ENCODE measurements at regions not wholly inside any gene's neighbourhood (a gene's known extent, or its start where the extent isn't known, plus 50 kb on each side); places are given as distances from the start of the nearest gene placed in this dataset.

GRCh38 chr1:4088676-4089075 lies 188.6 kb upstream of the C1orf174 start:
- no peak for DNase-seq (ENCODE audit: low read depth)
- H3K4me3 ChIP-seq (ENCODE audit: control insufficient read depth, low read depth, low read length) = no peak overlapping the region
- no peak for TF ChIP-seq CTCF (conservative IDR thresholded peaks at IDR 0.05; ENCODE audit: control insufficient read depth, insufficient read depth, low read depth, low read length)

- no peak for DNase-seq (ENCODE audit: low read depth)
- H3K4me3 ChIP-seq (ENCODE audit: control insufficient read depth, low read depth, low read length) = no peak overlapping the region
- TF ChIP-seq CTCF (conservative IDR thresholded peaks at IDR 0.05; ENCODE audit: control insufficient read depth, insufficient read depth, low read depth, low read length) = no peak
Observed at GRCh38 chr1:4089421-4090175, 189.5 kb upstream of the C1orf174 start.

DNA sequence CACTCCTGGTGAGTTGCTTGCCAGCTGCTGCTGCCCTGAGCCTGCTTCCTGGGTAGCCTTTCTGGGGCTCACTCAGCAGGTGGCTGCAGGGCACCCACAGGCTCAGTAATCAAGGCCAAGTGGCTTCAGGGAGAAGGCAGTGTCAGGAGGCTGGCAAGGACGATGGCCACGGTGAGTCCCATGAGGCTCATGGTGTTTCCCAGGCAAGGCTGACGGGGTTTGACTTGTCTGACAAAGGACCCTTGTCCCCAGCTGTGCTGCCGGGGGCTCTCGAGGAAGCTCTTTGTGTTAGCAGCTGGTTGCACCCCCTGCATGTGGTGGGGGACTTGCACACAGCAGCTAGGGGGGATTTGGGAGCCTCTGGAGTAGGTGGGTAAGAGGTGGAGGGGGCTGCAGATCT lies 190.5 kb upstream of the C1orf174 start:
- DNase-seq (ENCODE audit: low read depth) = no peak
- TF ChIP-seq CTCF (conservative IDR thresholded peaks at IDR 0.05; ENCODE audit: control insufficient read depth, insufficient read depth, low read depth, low read length) = no peak
- H3K4me3 ChIP-seq (ENCODE audit: control insufficient read depth, low read depth, low read length) = no peak overlapping the region

GRCh38 chr1:4090976-4091660 lies 191.0 kb upstream of the C1orf174 start:
- TF ChIP-seq CTCF (conservative IDR thresholded peaks at IDR 0.05; ENCODE audit: control insufficient read depth, insufficient read depth, low read depth, low read length) = no peak
- DNase-seq (ENCODE audit: low read depth) = no peak
- H3K4me3 ChIP-seq (ENCODE audit: control insufficient read depth, low read depth, low read length) = no peak overlapping the region

DNA sequence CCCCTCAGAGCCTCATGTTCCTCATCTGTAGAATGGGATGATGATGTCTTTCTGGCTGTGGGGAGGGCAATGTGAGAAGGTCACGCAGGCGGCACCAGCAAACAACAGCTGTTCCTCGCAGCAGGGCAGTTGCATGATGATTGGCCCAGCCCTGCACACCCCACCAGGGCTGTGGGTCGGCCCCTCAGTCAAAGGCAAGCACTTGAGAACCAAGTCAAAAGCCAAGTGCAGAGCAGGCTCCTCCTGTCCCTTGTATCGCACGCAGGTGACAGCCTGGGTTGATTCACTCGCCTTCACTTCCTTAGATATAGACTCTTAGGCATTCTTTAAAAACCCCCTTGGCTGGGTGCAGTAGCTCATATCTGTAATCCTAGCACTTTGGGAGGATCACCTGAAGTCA lies 191.9 kb upstream of the C1orf174 start:
- no peak for TF ChIP-seq CTCF (conservative IDR thresholded peaks at IDR 0.05; ENCODE audit: control insufficient read depth, insufficient read depth, low read depth, low read length)

GRCh38 chr1:4093856-4094565 lies 193.9 kb upstream of the C1orf174 start:
- no peak for DNase-seq (ENCODE audit: low read depth)
- no peak overlapping the region for H3K4me3 ChIP-seq (ENCODE audit: control insufficient read depth, low read depth, low read length)
- no peak for TF ChIP-seq CTCF (conservative IDR thresholded peaks at IDR 0.05; ENCODE audit: control insufficient read depth, insufficient read depth, low read depth, low read length)

More for the DNA sequence above, 191.9 kb upstream of the C1orf174 start:
- no peak overlapping the region for H3K4me3 ChIP-seq (ENCODE audit: control insufficient read depth, low read depth, low read length)
- no peak for DNase-seq (ENCODE audit: low read depth)
